ENCODE measurements at regions not wholly inside any gene's neighbourhood (a gene's known extent, or its start where the extent isn't known, plus 50 kb on each side); places are given as distances from the start of the nearest gene placed in this dataset.

- no peak for DNase-seq
- Mint-ChIP-seq H3K4me1 (ENCODE audit: low read depth) (peaks cover 7% of the 10 kb centered on the region), H3K27ac (no peak overlapping the region), H3K36me3 (ENCODE audit: low read depth) (no peaks in the 10 kb centered on the region), H3K27me3 (peaks cover 10% of the 10 kb centered on the region), H3K4me3 (no peak overlapping the region), H3K9me3 (no peaks in the 10 kb centered on the region)
Observed at GRCh38 chr3:13266005-13266404, 154.1 kb downstream of the NUP210 start.

GRCh38 chr3:13265507-13265906, 154.6 kb downstream of the NUP210 start:
- no peak overlapping the region for H3K4me3 Mint-ChIP-seq
- no peak overlapping the region for H3K27ac Mint-ChIP-seq
- DNase-seq: no peak
- peaks cover 7% of the 10 kb centered on the region for H3K4me1 Mint-ChIP-seq (ENCODE audit: low read depth)
- no peaks in the 10 kb centered on the region for H3K9me3 Mint-ChIP-seq
- H3K36me3 Mint-ChIP-seq (ENCODE audit: low read depth): no peaks in the 10 kb centered on the region
- peaks cover 10% of the 10 kb centered on the region for H3K27me3 Mint-ChIP-seq

GRCh38 chr3:13265016-13265415, 155.1 kb downstream of the NUP210 start:
- Mint-ChIP-seq H3K4me3 (no peak overlapping the region), H3K9me3 (no peaks in the 10 kb centered on the region), H3K36me3 (ENCODE audit: low read depth) (no peaks in the 10 kb centered on the region), H3K4me1 (ENCODE audit: low read depth) (peaks cover 7% of the 10 kb centered on the region), H3K27me3 (peaks cover 10% of the 10 kb centered on the region), H3K27ac (no peak overlapping the region)
- no peak for DNase-seq

GRCh38 chr3:13264468-13264795, 155.7 kb downstream of the NUP210 start:
- Mint-ChIP-seq H3K27me3 (peaks cover 10% of the 10 kb centered on the region), H3K4me3 (no peak overlapping the region)

GRCh38 chr3:13263770-13264467, 156.2 kb downstream of the NUP210 start:
- no peaks in the 10 kb centered on the region for H3K36me3 Mint-ChIP-seq (ENCODE audit: low read depth)
- H3K4me3 Mint-ChIP-seq: no peak overlapping the region
- H3K27me3 Mint-ChIP-seq: peaks cover 9% of the 10 kb centered on the region
- no peak overlapping the region for H3K27ac Mint-ChIP-seq
- no peak for DNase-seq
- no peaks in the 10 kb centered on the region for H3K9me3 Mint-ChIP-seq
- peaks cover 7% of the 10 kb centered on the region for H3K4me1 Mint-ChIP-seq (ENCODE audit: low read depth)

More at GRCh38 chr3:13264468-13264795, 155.7 kb downstream of the NUP210 start:
- DNase-seq: no peak
- Mint-ChIP-seq H3K27ac (no peak overlapping the region), H3K4me1 (ENCODE audit: low read depth) (peaks cover 7% of the 10 kb centered on the region), H3K9me3 (no peaks in the 10 kb centered on the region), H3K36me3 (ENCODE audit: low read depth) (no peaks in the 10 kb centered on the region)

GRCh38 chr3:13262493-13263211, 157.5 kb downstream of the NUP210 start:
- Mint-ChIP-seq H3K36me3 (ENCODE audit: low read depth) (no peaks in the 10 kb centered on the region), H3K4me3 (no peak overlapping the region), H3K27me3 (peaks cover 2% of the 10 kb centered on the region), H3K4me1 (ENCODE audit: low read depth) (peaks cover 7% of the 10 kb centered on the region), H3K9me3 (no peaks in the 10 kb centered on the region), H3K27ac (peak overlapping the region; percentile 14)
- no peak for DNase-seq

GRCh38 chr3:13261892-13262291, 158.2 kb downstream of the NUP210 start:
- peaks cover 2% of the 10 kb centered on the region for H3K27me3 Mint-ChIP-seq
- H3K36me3 Mint-ChIP-seq (ENCODE audit: low read depth): no peaks in the 10 kb centered on the region
- H3K27ac Mint-ChIP-seq: no peak overlapping the region
- no peaks in the 10 kb centered on the region for H3K9me3 Mint-ChIP-seq
- peaks cover 7% of the 10 kb centered on the region for H3K4me1 Mint-ChIP-seq (ENCODE audit: low read depth)
- no peak for DNase-seq
- no peak overlapping the region for H3K4me3 Mint-ChIP-seq

GRCh38 chr3:13261104-13261830, 158.9 kb downstream of the NUP210 start:
- no peak overlapping the region for H3K4me3 Mint-ChIP-seq
- H3K4me1 Mint-ChIP-seq (ENCODE audit: low read depth): peaks cover 7% of the 10 kb centered on the region
- DNase-seq: no peak
- H3K27me3 Mint-ChIP-seq: peaks cover 2% of the 10 kb centered on the region
- no peak overlapping the region for H3K27ac Mint-ChIP-seq
- no peaks in the 10 kb centered on the region for H3K9me3 Mint-ChIP-seq
- no peaks in the 10 kb centered on the region for H3K36me3 Mint-ChIP-seq (ENCODE audit: low read depth)

GRCh38 chr3:13260259-13261103, 159.6 kb downstream of the NUP210 start:
- no peak for DNase-seq
- no peak overlapping the region for H3K27ac Mint-ChIP-seq
- H3K9me3 Mint-ChIP-seq: no peaks in the 10 kb centered on the region
- H3K27me3 Mint-ChIP-seq: peaks cover 2% of the 10 kb centered on the region
- peaks cover 7% of the 10 kb centered on the region for H3K4me1 Mint-ChIP-seq (ENCODE audit: low read depth)
- no peaks in the 10 kb centered on the region for H3K36me3 Mint-ChIP-seq (ENCODE audit: low read depth)
- H3K4me3 Mint-ChIP-seq: no peak overlapping the region

- no peaks in the 10 kb centered on the region for H3K9me3 Mint-ChIP-seq
- no peak overlapping the region for H3K27ac Mint-ChIP-seq
- no peaks in the 10 kb centered on the region for H3K36me3 Mint-ChIP-seq (ENCODE audit: low read depth)
- no peak overlapping the region for H3K4me3 Mint-ChIP-seq
- H3K4me1 Mint-ChIP-seq (ENCODE audit: low read depth): peaks cover 7% of the 10 kb centered on the region
- no peaks in the 10 kb centered on the region for H3K27me3 Mint-ChIP-seq
- no peak for DNase-seq
Observed at GRCh38 chr3:13259831-13260230, 160.3 kb downstream of the NUP210 start.

GRCh38 chr3:13258986-13259514, 161.1 kb downstream of the NUP210 start:
- no peak for DNase-seq
- Mint-ChIP-seq H3K9me3 (no peaks in the 10 kb centered on the region), H3K4me3 (no peak overlapping the region), H3K27ac (no peak overlapping the region), H3K27me3 (no peaks in the 10 kb centered on the region), H3K36me3 (ENCODE audit: low read depth) (no peaks in the 10 kb centered on the region), H3K4me1 (ENCODE audit: low read depth) (peaks cover 7% of the 10 kb centered on the region)

- Mint-ChIP-seq H3K9me3 (no peaks in the 10 kb centered on the region), H3K36me3 (ENCODE audit: low read depth) (no peaks in the 10 kb centered on the region), H3K4me1 (ENCODE audit: low read depth) (peaks cover 7% of the 10 kb centered on the region), H3K27ac (no peak overlapping the region), H3K4me3 (no peak overlapping the region), H3K27me3 (no peaks in the 10 kb centered on the region)
- DNase-seq: no peak
Observed at GRCh38 chr3:13258280-13258679, 161.8 kb downstream of the NUP210 start.

GRCh38 chr3:13257666-13258065, 162.5 kb downstream of the NUP210 start:
- H3K27ac Mint-ChIP-seq: no peak overlapping the region
- peaks cover 5% of the 10 kb centered on the region for H3K4me1 Mint-ChIP-seq (ENCODE audit: low read depth)
- H3K27me3 Mint-ChIP-seq: no peaks in the 10 kb centered on the region
- no peak overlapping the region for H3K4me3 Mint-ChIP-seq
- no peaks in the 10 kb centered on the region for H3K9me3 Mint-ChIP-seq
- no peaks in the 10 kb centered on the region for H3K36me3 Mint-ChIP-seq (ENCODE audit: low read depth)
- no peak for DNase-seq

- Mint-ChIP-seq H3K9me3 (no peaks in the 10 kb centered on the region), H3K4me1 (ENCODE audit: low read depth) (no peaks in the 10 kb centered on the region), H3K27ac (no peak overlapping the region), H3K36me3 (ENCODE audit: low read depth) (no peaks in the 10 kb centered on the region), H3K4me3 (no peak overlapping the region), H3K27me3 (peaks cover 6% of the 10 kb centered on the region)
- DNase-seq: no peak
Observed at GRCh38 chr3:13256845-13257244, 163.3 kb downstream of the NUP210 start.
